C4-2B (cell line): ENCODE measurements at regions not wholly inside any gene's neighbourhood (a gene's known extent, or its start where the extent isn't known, plus 50 kb on each side); places are given as distances from the start of the nearest gene placed in this dataset.

Experiments
- H3K27ac ChIP-seq: fragments of 450-650 bp; 2 replicates; pipeline ENCODE4 v1.5.1; 2017
- CTCF ChIP-seq: fragments of 450-650 bp; conservative IDR thresholded peaks from 2 replicates; pipeline ENCODE4 v1.5.1; 2017; ENCODE audit warnings: mild to moderate bottlenecking
- ZFX ChIP-seq: fragments of 450-650 bp; IDR thresholded peaks from 2 replicates; pipeline ENCODE4 v1.6.1; 2017

DNA sequence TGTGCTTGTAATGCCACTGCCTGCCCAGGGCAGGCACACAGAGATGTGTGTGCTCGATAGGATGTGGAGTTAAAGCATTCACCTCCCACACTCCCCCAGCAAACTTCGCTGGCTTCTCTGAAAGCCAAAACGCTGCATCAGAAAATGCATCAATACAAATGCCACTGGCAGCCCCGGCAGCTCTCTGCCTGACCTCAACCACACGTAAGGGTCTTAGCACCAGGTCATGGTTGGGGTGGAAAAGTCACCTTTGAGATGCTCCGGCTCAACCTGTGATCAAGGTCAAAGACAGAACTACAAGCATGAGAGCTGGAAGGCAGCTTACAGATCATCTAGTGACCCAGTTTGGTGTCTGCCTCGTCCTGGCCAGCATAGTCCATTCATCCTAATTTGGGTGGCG lies 114.4 kb upstream of the NANOS1 start:
- TF ChIP-seq CTCF, result no peak
- TF ChIP-seq ZFX, result no peak
- no peak overlapping the region for H3K27ac ChIP-seq

GRCh38 chr10:118916777-118917176 lies 112.7 kb upstream of the NANOS1 start:
- TF ChIP-seq CTCF (no peak), ZFX (no peak)
- no peak overlapping the region for H3K27ac ChIP-seq

- no peak overlapping the region for H3K27ac ChIP-seq
- no peak for TF ChIP-seq ZFX
- no peak for TF ChIP-seq CTCF
Measured at GRCh38 chr10:118917701-118918100, 111.8 kb upstream of the NANOS1 start.

GRCh38 chr10:118918116-118918515 lies 111.4 kb upstream of the NANOS1 start:
- TF ChIP-seq ZFX, result no peak
- TF ChIP-seq CTCF, result no peak
- no peak overlapping the region for H3K27ac ChIP-seq

DNA sequence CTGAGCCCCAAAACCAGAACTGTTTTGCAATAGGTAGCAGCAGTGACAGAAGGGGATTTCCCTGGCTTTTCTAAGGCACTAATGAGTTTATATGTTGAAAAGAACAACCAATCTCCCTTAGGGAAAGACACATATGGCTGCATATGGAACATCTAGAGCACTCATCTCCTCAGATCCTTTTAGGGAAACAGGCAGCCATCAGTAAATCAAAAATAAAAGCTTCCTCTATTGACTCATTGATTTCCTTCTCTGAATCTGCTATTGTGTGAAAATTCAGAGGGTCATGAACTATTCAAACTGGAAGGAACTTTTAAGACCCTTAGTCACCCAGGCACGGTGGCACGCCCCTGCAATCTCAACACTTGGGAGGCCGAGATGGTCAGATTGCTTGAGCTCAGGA lies 110.9 kb upstream of the NANOS1 start:
- H3K27ac ChIP-seq, result no peak overlapping the region
- TF ChIP-seq ZFX (no peak), CTCF (no peak)

DNA sequence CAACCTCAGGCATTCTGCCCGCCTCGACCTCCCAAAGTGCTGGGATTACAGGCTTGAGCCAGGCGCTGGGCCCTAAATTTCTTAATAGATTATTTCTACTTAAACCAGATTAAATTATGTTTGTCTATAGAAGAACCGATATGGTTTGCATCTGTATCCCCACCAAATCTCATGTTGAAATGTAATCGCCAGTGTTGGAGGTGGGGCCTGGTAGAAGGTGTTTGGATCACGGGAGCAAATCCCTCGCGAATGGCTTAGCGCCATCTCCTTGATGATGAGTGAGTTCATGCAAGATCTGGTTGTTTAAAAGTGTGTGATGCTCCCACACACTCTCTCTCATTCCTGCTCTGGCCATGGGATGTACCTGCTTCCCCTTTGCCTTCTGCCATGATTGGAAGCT lies 109.3 kb upstream of the NANOS1 start:
- TF ChIP-seq ZFX, result no peak
- no peak overlapping the region for H3K27ac ChIP-seq

DNA sequence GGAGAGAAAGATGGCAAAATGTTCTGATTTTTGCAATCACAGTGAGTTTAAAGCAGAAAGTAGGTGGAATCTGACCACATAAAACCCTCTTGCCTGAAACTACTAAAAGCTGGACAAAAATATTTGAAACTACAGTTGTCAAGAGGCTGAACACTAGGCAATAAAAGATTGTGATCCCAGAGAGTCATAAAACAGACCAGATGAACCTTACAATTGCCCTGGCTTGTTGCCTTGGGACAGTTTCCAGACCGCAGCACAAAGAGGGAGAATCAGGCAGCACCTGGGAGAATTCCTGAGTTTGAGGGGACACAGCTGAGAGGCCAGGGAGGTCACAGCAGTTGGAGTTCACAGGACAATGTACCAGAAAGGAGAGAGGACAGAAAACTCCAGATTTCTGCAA lies 107.3 kb upstream of the NANOS1 start:
- no peak overlapping the region for H3K27ac ChIP-seq
- TF ChIP-seq CTCF, result no peak
- no peak for TF ChIP-seq ZFX

- no peak for TF ChIP-seq CTCF
- TF ChIP-seq ZFX, result no peak
- no peak overlapping the region for H3K27ac ChIP-seq
Measured at GRCh38 chr10:118922972-118923371, 106.5 kb upstream of the NANOS1 start.
